Endodermal cell (in vitro differentiated cells): ENCODE measurements at regions not wholly inside any gene's neighbourhood (a gene's known extent, or its start where the extent isn't known, plus 50 kb on each side); places are given as distances from the start of the nearest gene placed in this dataset.

ENCODE experiments used
- DNase-seq: peaks from one replicate; pipeline ENCODE4 v3.0.0-alpha.2; 2017
- H3K27ac ChIP-seq: 2 replicates; pipeline ENCODE4 v1.5.1; 2013; ENCODE audit warnings: mild to moderate bottlenecking, low read depth, low read length, moderate library complexity
- H3K27me3 ChIP-seq: 2 replicates; pipeline ENCODE4 v1.6.1; 2013; ENCODE audit warnings: mild to moderate bottlenecking, low read length, moderate library complexity; ENCODE audit not compliant: insufficient read depth, control insufficient read depth, poor library complexity, severe bottlenecking
- H3K36me3 ChIP-seq: 2 replicates; pipeline ENCODE4 v1.7.0; 2013; ENCODE audit warnings: mild to moderate bottlenecking, low read length, moderate library complexity; ENCODE audit not compliant: control insufficient read depth, insufficient read depth
- H3K4me1 ChIP-seq: one replicate; pipeline ENCODE4 v1.7.0; 2013; ENCODE audit warnings: low read length; ENCODE audit not compliant: control insufficient read depth, insufficient read depth
- H3K4me3 ChIP-seq: 2 replicates; pipeline ENCODE4 v1.5.1; 2013; ENCODE audit warnings: mild to moderate bottlenecking, low read length, moderate library complexity
- H3K9ac ChIP-seq: 2 replicates; pipeline ENCODE4 v1.6.1; 2013; ENCODE audit warnings: mild to moderate bottlenecking, low read length, moderate library complexity; ENCODE audit not compliant: poor library complexity, severe bottlenecking; ENCODE audit errors: extremely low read depth
- H3K9me3 ChIP-seq: 2 replicates; pipeline ENCODE4 v1.6.1; 2013; ENCODE audit warnings: mild to moderate bottlenecking, low read length, moderate library complexity; ENCODE audit not compliant: control insufficient read depth
- H3K27ac Mint-ChIP-seq: 2 replicates; pipeline ENCODE4 v1.8.0; 2020; ENCODE audit warnings: mixed read lengths
- H3K27me3 Mint-ChIP-seq: 2 replicates; pipeline ENCODE4 v1.8.0; 2021; ENCODE audit warnings: mild to moderate bottlenecking, mixed read lengths; ENCODE audit not compliant: insufficient read depth
- H3K36me3 Mint-ChIP-seq: 2 replicates; pipeline ENCODE4 v1.8.0; 2020; ENCODE audit warnings: low read depth, mixed read lengths
- H3K4me1 Mint-ChIP-seq: 2 replicates; pipeline ENCODE4 v1.8.0; 2020; ENCODE audit warnings: mixed read lengths
- H3K4me3 Mint-ChIP-seq: 2 replicates; pipeline ENCODE4 v1.8.0; 2020; ENCODE audit warnings: mild to moderate bottlenecking, moderate library complexity, mixed read lengths
- H3K9me3 Mint-ChIP-seq: 2 replicates; pipeline ENCODE4 v1.8.0; 2020; ENCODE audit warnings: mild to moderate bottlenecking, mixed read lengths
- WGBS, 2 experiments: methylation state at CpG; one replicate each; pipeline versions ENCODE4 v1.1.5 to v1.1.7; 2013; ENCODE audit warnings: missing lambda C conversion rate in 2 of 2, mixed read lengths in 1 of 2; ENCODE audit not compliant: insufficient coverage in 1 of 2, insufficient read length in 1 of 2; 5-methylcytosine and 5-hydroxymethylcytosine counted together
- TF ChIP-seq, protein P1 (sequence below): fragments of 200-600 bp; sonication (generic); conservative IDR thresholded peaks from 2 replicates; pipeline ENCODE4 v1.5.0; 2021; ENCODE audit warnings: antibody characterized with exemption, mild to moderate bottlenecking

DNA sequence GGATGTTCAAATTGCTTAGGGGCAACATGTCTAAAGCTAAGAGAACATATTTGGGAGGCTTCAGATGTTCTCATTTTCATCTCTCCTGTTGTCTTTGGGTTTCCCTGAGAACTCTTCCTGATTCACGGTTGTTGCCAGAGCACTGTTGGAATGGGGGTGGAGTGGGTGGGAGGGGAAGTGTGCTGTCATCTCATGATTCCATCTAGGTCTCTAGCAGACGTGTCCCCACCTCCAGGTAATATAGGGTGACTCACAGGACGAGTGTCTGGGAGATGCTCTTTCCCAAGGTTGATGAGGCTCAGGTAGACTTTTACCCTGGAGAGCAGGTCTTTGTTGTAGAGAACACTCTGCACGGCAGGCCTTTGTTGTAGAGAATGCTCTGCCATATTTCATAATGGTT lies 636.9 kb downstream of the QKI start:
- Mint-ChIP-seq H3K4me3 (no peak overlapping the region), H3K27ac (no peak overlapping the region), H3K9me3 (no peaks in the 10 kb centered on the region), H3K4me1 (no peaks in the 10 kb centered on the region), H3K27me3 (no peaks in the 10 kb centered on the region), H3K36me3 (no peaks in the 10 kb centered on the region)
- Histone ChIP-seq H3K4me3 (no peak overlapping the region), H3K27ac (no peak overlapping the region), H3K4me1 (no peaks in the 10 kb centered on the region), H3K9me3 (no peaks in the 10 kb centered on the region), H3K27me3 (no peaks in the 10 kb centered on the region), H3K36me3 (no peaks in the 10 kb centered on the region), H3K9ac (no peak overlapping the region)
- no peak for DNase-seq
- 91 to 100% methylated on average over 2 to 4 of the region's 4 CpGs for WGBS, 2 experiments
- TF ChIP-seq, protein P1, sequence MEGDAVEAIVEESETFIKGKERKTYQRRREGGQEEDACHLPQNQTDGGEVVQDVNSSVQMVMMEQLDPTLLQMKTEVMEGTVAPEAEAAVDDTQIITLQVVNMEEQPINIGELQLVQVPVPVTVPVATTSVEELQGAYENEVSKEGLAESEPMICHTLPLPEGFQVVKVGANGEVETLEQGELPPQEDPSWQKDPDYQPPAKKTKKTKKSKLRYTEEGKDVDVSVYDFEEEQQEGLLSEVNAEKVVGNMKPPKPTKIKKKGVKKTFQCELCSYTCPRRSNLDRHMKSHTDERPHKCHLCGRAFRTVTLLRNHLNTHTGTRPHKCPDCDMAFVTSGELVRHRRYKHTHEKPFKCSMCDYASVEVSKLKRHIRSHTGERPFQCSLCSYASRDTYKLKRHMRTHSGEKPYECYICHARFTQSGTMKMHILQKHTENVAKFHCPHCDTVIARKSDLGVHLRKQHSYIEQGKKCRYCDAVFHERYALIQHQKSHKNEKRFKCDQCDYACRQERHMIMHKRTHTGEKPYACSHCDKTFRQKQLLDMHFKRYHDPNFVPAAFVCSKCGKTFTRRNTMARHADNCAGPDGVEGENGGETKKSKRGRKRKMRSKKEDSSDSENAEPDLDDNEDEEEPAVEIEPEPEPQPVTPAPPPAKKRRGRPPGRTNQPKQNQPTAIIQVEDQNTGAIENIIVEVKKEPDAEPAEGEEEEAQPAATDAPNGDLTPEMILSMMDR, result no peak

DNA sequence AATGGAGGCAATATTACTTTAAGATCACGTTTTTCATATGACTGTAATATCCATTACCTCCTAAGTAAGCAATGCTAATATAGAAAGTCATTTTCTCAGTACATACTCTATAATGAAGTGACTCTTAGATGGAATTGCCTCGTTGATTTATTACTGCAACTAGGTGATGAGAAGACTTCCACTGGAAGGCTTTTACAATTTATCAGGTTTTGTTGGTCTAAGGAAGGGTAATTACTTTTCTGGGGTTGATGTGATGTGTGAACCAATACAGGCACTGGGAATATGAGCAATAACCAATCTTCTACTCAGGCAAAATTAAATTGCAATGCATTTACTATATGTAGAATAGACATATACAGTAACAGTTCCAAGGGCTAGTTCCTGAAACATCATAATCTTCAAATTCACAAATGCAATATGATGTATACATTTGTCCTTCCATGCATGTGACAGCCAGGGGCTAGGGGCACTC lies 635.0 kb downstream of the QKI start:
- no peaks in the 10 kb centered on the region for H3K36me3 Mint-ChIP-seq
- Histone ChIP-seq H3K27ac (no peak overlapping the region), H3K4me3 (no peak overlapping the region), H3K4me1 (no peaks in the 10 kb centered on the region), H3K9me3 (no peaks in the 10 kb centered on the region), H3K36me3 (no peaks in the 10 kb centered on the region), H3K9ac (no peak overlapping the region), H3K27me3 (no peaks in the 10 kb centered on the region)
- H3K4me3 Mint-ChIP-seq, result no peak overlapping the region
- WGBS, 2 experiments, result 94% methylated on average over 2 of the region's 2 CpGs; no CpG with 5 or more reads in 1 of the 2 experiments
- no peak for DNase-seq
- no peaks in the 10 kb centered on the region for H3K4me1 Mint-ChIP-seq
- no peak overlapping the region for H3K27ac Mint-ChIP-seq
- TF ChIP-seq, protein P1, result no peak
- no peaks in the 10 kb centered on the region for H3K27me3 Mint-ChIP-seq
- no peaks in the 10 kb centered on the region for H3K9me3 Mint-ChIP-seq

DNA sequence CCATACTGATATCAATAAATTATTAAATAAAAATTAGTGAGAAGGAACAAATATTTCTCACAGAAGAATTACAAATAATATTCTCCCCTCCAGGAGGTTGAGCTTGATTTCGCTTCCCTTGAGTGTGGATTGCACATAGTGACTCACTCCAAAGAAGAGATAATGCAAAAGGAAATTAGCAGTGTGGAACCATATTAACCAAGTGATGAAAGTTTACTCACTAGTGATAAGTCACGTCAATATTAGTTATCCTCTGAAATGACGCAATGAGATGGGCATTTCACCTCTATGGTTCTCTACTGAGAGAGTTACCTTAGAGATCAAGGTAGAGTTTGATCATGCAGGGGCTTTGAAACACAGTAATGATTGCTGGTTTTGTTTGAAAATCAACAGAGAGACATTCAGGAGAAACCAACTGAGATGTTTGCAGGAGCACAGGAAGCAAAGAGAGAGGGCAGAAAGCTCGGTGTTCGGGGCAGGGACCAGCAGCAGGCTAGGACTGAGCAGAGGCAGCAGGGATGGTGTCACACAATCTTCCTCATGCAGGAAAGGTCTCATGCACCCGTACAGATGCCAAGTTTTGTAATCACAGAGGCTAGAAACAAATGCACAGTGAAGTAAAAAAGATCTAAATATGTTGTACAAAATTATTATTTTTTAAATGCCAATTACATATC lies 634.5 kb downstream of the QKI start:
- H3K9me3 ChIP-seq, result no peaks in the 10 kb centered on the region
- TF ChIP-seq, protein P1, result no peak
- no peak overlapping the region for H3K27ac Mint-ChIP-seq
- no peaks in the 10 kb centered on the region for H3K4me1 Mint-ChIP-seq
- H3K27me3 Mint-ChIP-seq, result no peaks in the 10 kb centered on the region
- H3K4me1 ChIP-seq, result no peaks in the 10 kb centered on the region
- 96 to 98% methylated on average over 5 to 6 of the region's 6 CpGs for WGBS, 2 experiments
- no peak overlapping the region for H3K4me3 Mint-ChIP-seq
- H3K9ac ChIP-seq, result no peak overlapping the region
- H3K36me3 ChIP-seq, result no peaks in the 10 kb centered on the region
- H3K9me3 Mint-ChIP-seq, result no peaks in the 10 kb centered on the region
- H3K36me3 Mint-ChIP-seq, result no peaks in the 10 kb centered on the region
- H3K27ac ChIP-seq, result no peak overlapping the region
- DNase-seq, result no peak
- H3K27me3 ChIP-seq, result no peaks in the 10 kb centered on the region
- no peak overlapping the region for H3K4me3 ChIP-seq
